HepG2 (cell line): ENCODE measurements at regions not wholly inside any gene's neighbourhood (a gene's known extent, or its start where the extent isn't known, plus 50 kb on each side); places are given as distances from the start of the nearest gene placed in this dataset.

Source experiments
- ATAC-seq: fragments of 200-7000 bp; cut with Tn5 transposase; 3 replicates; pipeline ENCODE4 v1.9.1; 2020; ENCODE audit warnings: mild to moderate bottlenecking, moderate library complexity
- BruUV-seq: library from RNA; stranded (reverse); fragments of 400-500 nt; replicated peaks from 2 replicates; lab custom pipeline; 2021; lab: Mats Ljungman, UMichigan
- CTCF ChIA-PET: fragments of 300-600 bp; formaldehyde crosslinking; extraction: SDS; loops from one replicate; lab custom pipeline; 2021; ENCODE audit warnings: low total read pairs, inconsistent platforms, low intra/inter-chr PET ratio; lab: Yijun Ruan, JAX
- POLR2A ChIA-PET: fragments of 350-600 bp; sonication (Branson Sonifier 250); formaldehyde crosslinking; loops from one replicate; lab custom pipeline; 2020; ENCODE audit warnings: antibody characterized with exemption, inconsistent platforms; lab: Yijun Ruan, JAX
- DNase-seq: peaks from one replicate; pipeline ENCODE4 v3.0.0-alpha.2; 2015; ENCODE audit warnings: low spot score
- FAIRE-seq: peaks from 3 replicates; lab custom pipeline; 2011; peaks lifted over from hg19 to GRCh38; lab: Jason Lieb, UNC
- H2AFZ ChIP-seq: one replicate; pipeline ENCODE4 v1.6.1; 2011; ENCODE audit warnings: low read length, inconsistent platforms
- H3K27ac ChIP-seq: fragments of 300-600 bp; 3 replicates; pipeline ENCODE4 v1.8.0; 2011; ENCODE audit warnings: mixed run types, mild to moderate bottlenecking, mixed read lengths, low read length, inconsistent platforms; ENCODE audit not compliant: insufficient read depth; ENCODE audit errors: extremely low read length
- H3K27me3 ChIP-seq, 2 experiments: fragments of 200-600 bp in 1 of 2; 2 replicates in 1 of 2; 3 replicates in 1 of 2; pipeline versions ENCODE4 v1.6.0 to v1.8.0; 2011; ENCODE audit warnings: low read length in 2 of 2, mild to moderate bottlenecking in 2 of 2, moderate library complexity in 2 of 2, inconsistent platforms in 1 of 2; ENCODE audit not compliant: insufficient read depth in 2 of 2, control insufficient read depth in 1 of 2
- H3K36me3 ChIP-seq, 2 experiments: fragments of 200-600 bp in 1 of 2; replicated peaks in 1 of 2; 2 replicates in 1 of 2; 3 replicates in 1 of 2; pipeline versions ENCODE4 v1.5.1 to v1.8.0; 2011; ENCODE audit warnings: low read length in 2 of 2, inconsistent platforms in 1 of 2; ENCODE audit not compliant: insufficient read depth in 2 of 2, control insufficient read depth in 1 of 2
- H3K4me1 ChIP-seq: 2 replicates; pipeline ENCODE4 v1.5.1; 2012; ENCODE audit warnings: low read length, inconsistent platforms; ENCODE audit not compliant: insufficient read depth
- H3K4me2 ChIP-seq: 2 replicates; pipeline ENCODE4 v1.6.0; 2011; ENCODE audit warnings: low read depth, low read length, inconsistent platforms
- H3K4me3 ChIP-seq, 3 experiments: fragments of 200-600 bp in 1 of 3; sonication (generic), shearing (Covaris generic) in 1 of 3; replicated peaks in 1 of 3; 2 replicates each; pipeline ENCODE4 v1.5.1; 2011 to 2016; ENCODE audit warnings: low read length in 3 of 3, inconsistent platforms in 2 of 3, low read depth in 2 of 3, mild to moderate bottlenecking in 2 of 3, control low read depth in 1 of 3, mixed read lengths in 1 of 3; ENCODE audit not compliant: insufficient read depth in 1 of 3
- H3K79me2 ChIP-seq: one replicate; pipeline ENCODE4 v1.6.1; 2011; ENCODE audit warnings: low read length, inconsistent platforms; ENCODE audit not compliant: insufficient read depth
- H3K9ac ChIP-seq: 2 replicates; pipeline ENCODE4 v1.6.0; 2011; ENCODE audit warnings: mild to moderate bottlenecking, low read depth, low read length, inconsistent platforms; ENCODE audit not compliant: insufficient read depth
- H3K9me3 ChIP-seq: 2 replicates; pipeline ENCODE4 v1.5.1; 2012; ENCODE audit warnings: mild to moderate bottlenecking, low read length
- H4K20me1 ChIP-seq: 2 replicates; pipeline ENCODE4 v1.6.0; 2011; ENCODE audit warnings: inconsistent platforms, mild to moderate bottlenecking, low read length, moderate library complexity; ENCODE audit not compliant: insufficient read depth
- BRD4 ChIP-seq: sonication (generic); formaldehyde crosslinking; IDR thresholded peaks from 2 replicates; pipeline ENCODE4 v1.4.0; 2020; ENCODE audit warnings: missing genetic modification reagents
- BRF2 ChIP-seq: sonication (generic); formaldehyde crosslinking; IDR thresholded peaks from 2 replicates; pipeline ENCODE4 v1.8.1; 2022; ENCODE audit warnings: mild to moderate bottlenecking, missing genetic modification reagents
- CBX2 ChIP-seq, 2 experiments: fragments of 200-600 bp in 1 of 2; sonication (generic); formaldehyde crosslinking in 1 of 2; IDR thresholded peaks; 2 replicates each; pipeline versions ENCODE4 v1.7.0 to v1.8.1; 2018 to 2022; ENCODE audit warnings: low read depth in 2 of 2, low read length in 1 of 2, mild to moderate bottlenecking in 1 of 2, missing genetic modification reagents in 1 of 2
- ELF3 ChIP-seq: IDR thresholded peaks from 2 replicates; pipeline ENCODE4 v1.6.1; 2016; ENCODE audit warnings: missing genetic modification reagents, missing compliant biosample characterization
- FOXA3 ChIP-seq: IDR thresholded peaks from 2 replicates; pipeline ENCODE4 v1.6.1; 2016; ENCODE audit warnings: missing genetic modification reagents, missing compliant biosample characterization
- FOXP1 ChIP-seq, 2 experiments: fragments of 450-650 bp in 1 of 2; IDR thresholded peaks; 2 replicates each; pipeline ENCODE4 v1.6.1; 2017 to 2018; ENCODE audit warnings: antibody characterized with exemption in 1 of 2
- FOXP4 ChIP-seq: sonication (generic); formaldehyde crosslinking; IDR thresholded peaks from 2 replicates; pipeline ENCODE4 v1.4.0; 2020; ENCODE audit warnings: missing genetic modification reagents
- HOMEZ ChIP-seq: IDR thresholded peaks from 2 replicates; pipeline ENCODE4 v1.6.1; 2016; ENCODE audit warnings: low read depth
- MAZ ChIP-seq, 2 experiments: sonication (generic) in 1 of 2; formaldehyde crosslinking in 1 of 2; IDR thresholded peaks; 2 replicates each; pipeline versions ENCODE4 v1.5.0 to v1.6.1; 2012 to 2020; ENCODE audit warnings: low read depth in 2 of 2, mild to moderate bottlenecking in 2 of 2, borderline replicate concordance in 1 of 2, improper control_type of control experiment in 1 of 2, low read length in 1 of 2, missing genetic modification reagents in 1 of 2, moderate library complexity in 1 of 2
- NR2F6 ChIP-seq, 2 experiments: IDR thresholded peaks; 2 replicates each; pipeline ENCODE4 v1.6.1; 2016; ENCODE audit warnings: antibody characterized with exemption in 1 of 2, mild to moderate bottlenecking in 1 of 2
- POGZ ChIP-seq: sonication (generic); formaldehyde crosslinking; IDR thresholded peaks from 2 replicates; pipeline ENCODE4 v1.4.0; 2020; ENCODE audit warnings: mild to moderate bottlenecking, missing genetic modification reagents
- RBM39 ChIP-seq: fragments of 200-400 bp; formaldehyde crosslinking; IDR thresholded peaks from one replicate; pipeline ENCODE4 v1.6.1; 2018; ENCODE audit warnings: antibody characterized with exemption, mild to moderate bottlenecking, low read depth, low read length; ENCODE audit not compliant: poor library complexity, severe bottlenecking
- SALL1 ChIP-seq: sonication (generic); formaldehyde crosslinking; IDR thresholded peaks from 2 replicates; pipeline ENCODE4 v1.8.0; 2022; ENCODE audit warnings: mild to moderate bottlenecking, missing genetic modification reagents
- SMC3 ChIP-seq: IDR thresholded peaks from 2 replicates; pipeline ENCODE4 v1.6.1; 2011; ENCODE audit warnings: low read length, improper control_type of control experiment
- STAG1 ChIP-seq: sonication (generic); formaldehyde crosslinking; IDR thresholded peaks from 2 replicates; pipeline ENCODE4 v1.4.0; 2020; ENCODE audit warnings: missing genetic modification reagents
- TFAP4 ChIP-seq: sonication (generic); IDR thresholded peaks from 2 replicates; pipeline ENCODE4 v1.6.1; 2016; ENCODE audit warnings: low read depth, borderline replicate concordance
- XRCC5 ChIP-seq: fragments of 200-400 bp; formaldehyde crosslinking; optimal IDR thresholded peaks from 2 replicates; pipeline ENCODE3; 2017; ENCODE audit warnings: mild to moderate bottlenecking, low read length
- ZBTB3 ChIP-seq: sonication (generic); formaldehyde crosslinking; IDR thresholded peaks from 2 replicates; pipeline ENCODE4 v1.4.0; 2020; ENCODE audit warnings: low read depth, mild to moderate bottlenecking, moderate library complexity, missing genetic modification reagents, borderline replicate concordance
- ZNF501 ChIP-seq: sonication (generic); formaldehyde crosslinking; IDR thresholded peaks from 2 replicates; pipeline ENCODE4 v1.5.1; 2020; ENCODE audit warnings: mild to moderate bottlenecking, moderate library complexity, missing genetic modification reagents
- WGBS: methylation state at CpG from one replicate; pipeline ENCODE4 v1.1.6; 2017; ENCODE audit warnings: low lambda C conversion rate; 5-methylcytosine and 5-hydroxymethylcytosine counted together
- in situ Hi-C: cut with HindIII; loops from 2 replicates; pipeline ENCODE4 v1.10.0; 2017; ENCODE audit warnings: low pct_unique_long_range_greater_than_20kb; ENCODE audit not compliant: extremely low pct_ligation_motif_present
- intact Hi-C: fragments of 100-400 bp; cut with micrococcal nuclease; formaldehyde crosslinking; loops from one replicate; pipeline ENCODE4 v1.10.0; 2022; ENCODE audit not compliant: unreplicated experiment

GRCh38 chr3:150227839-150228238 lies 180.3 kb upstream of the TSC22D2 start:
- H3K36me3 ChIP-seq, result no peaks in the 10 kb centered on the region
- no peaks in the 10 kb centered on the region for H3K79me2 ChIP-seq
- intact Hi-C loops, result loop anchor here (1.0 kb wide), 1 partner anchor 267 kb away; no protein-coding TSS in a partner anchor
- H3K4me1 ChIP-seq, result no peaks in the 10 kb centered on the region
- ChIA-PET POLR2A (no interaction called here), CTCF (interaction anchor here (0.8 to 1.5 kb wide), 2 partner anchors 268 kb away, joined by 3 to 4 read pairs; no protein-coding TSS in a partner anchor)
- no TSS peak for BruUV-seq
- H3K27ac ChIP-seq, result no peak overlapping the region
- H3K27me3 ChIP-seq, result peaks cover 3 to 14% of the 10 kb centered on the region in 2 experiments; a peak in 2 of 5 replicates
- WGBS, result 5% methylated on average over 5 of the region's 5 CpGs
- in situ Hi-C loops, result loop anchor here (5.0 kb wide), 1 partner anchor 269 kb away; no protein-coding TSS in a partner anchor
- no peak overlapping the region for H3K4me3 ChIP-seq
- H4K20me1 ChIP-seq, result no peaks in the 10 kb centered on the region
- H3K4me2 ChIP-seq, result no peak overlapping the region
- no peak overlapping the region for H2AFZ ChIP-seq
- FAIRE-seq (peak; percentile 66), DNase-seq (peak; percentile 62), ATAC-seq (peak; percentile 91)
- H3K9ac ChIP-seq, result no peak overlapping the region
- no peaks in the 10 kb centered on the region for H3K9me3 ChIP-seq
- peak; percentile 62 for TF ChIP-seq FOXP4 (CRISPR knock-in tag)
- TF ChIP-seq SALL1 (CRISPR knock-in tag), result 0 out of 2 replicates have a peak, but pooled peaks have one; percentile 22
- peak; percentile 60; the same call in 1 of the 2 replicates for TF ChIP-seq ELF3
- peak; percentile 21; the same call in 1 of the 2 replicates for TF ChIP-seq FOXA3 (CRISPR knock-in tag)
- no peak for TF ChIP-seq ZBTB3
- peak; percentile 80 for TF ChIP-seq TFAP4
- no peak for TF ChIP-seq BRD4 (CRISPR knock-in tag)
- 0 out of 2 replicates have a peak, but pooled peaks have one; percentile 32 for TF ChIP-seq ZNF501 (CRISPR knock-in tag)
- TF ChIP-seq STAG1 (CRISPR knock-in tag), result peak; percentile 73
- TF ChIP-seq BRF2, result 0 out of 2 replicates have a peak, but pooled peaks have one; percentile 31
- no peak for TF ChIP-seq FOXP1 (IDR thresholded peaks at IDR 0.05)
- peak; percentile 50; the same call in 1 of the 2 replicates for TF ChIP-seq FOXP1 (CRISPR knock-in tag; IDR thresholded peaks at IDR 0.05)
- TF ChIP-seq HOMEZ (CRISPR knock-in tag), result no peak
- no peak for TF ChIP-seq CBX2 (IDR thresholded peaks at IDR 0.05; ENCODE audit: low read depth, low read length)
- no peak for TF ChIP-seq CBX2 (CRISPR knock-in tag; IDR thresholded peaks at IDR 0.05; ENCODE audit: low read depth)
- TF ChIP-seq NR2F6 (IDR thresholded peaks at IDR 0.05), result 0 out of 2 replicates have a peak, but pooled peaks have one; percentile 13
- no peak for TF ChIP-seq NR2F6 (CRISPR knock-in tag; IDR thresholded peaks at IDR 0.05)
- TF ChIP-seq SMC3, result peak; percentile 68
- no peak for TF ChIP-seq POGZ (CRISPR knock-in tag)
- no peak for TF ChIP-seq RBM39
- no peak for TF ChIP-seq MAZ (IDR thresholded peaks at IDR 0.05; ENCODE audit: borderline replicate concordance, low read depth, low read length)
- TF ChIP-seq MAZ (CRISPR knock-in tag; IDR thresholded peaks at IDR 0.05; ENCODE audit: low read depth), result peak; percentile 61
- TF ChIP-seq XRCC5, result peak; percentile 40
